ENCODE measurements at regions not wholly inside any gene's neighbourhood (a gene's known extent, or its start where the extent isn't known, plus 50 kb on each side); places are given as distances from the start of the nearest gene placed in this dataset.
"Not testable (repeated sequence)": the region's sequence is repeated elsewhere in the genome, so short reads cannot be mapped to it uniquely, and the experiment has no call there.

- DNase-seq (ENCODE audit: low spot score) = no peak
Observed at GRCh38 chr4:66929748-66930147, 615.6 kb downstream of the CENPC start.

GRCh38 chr4:66928881-66929280 is 616.4 kb downstream of the CENPC start:
- DNase-seq (ENCODE audit: low spot score) = not testable (repeated sequence)

DNA sequence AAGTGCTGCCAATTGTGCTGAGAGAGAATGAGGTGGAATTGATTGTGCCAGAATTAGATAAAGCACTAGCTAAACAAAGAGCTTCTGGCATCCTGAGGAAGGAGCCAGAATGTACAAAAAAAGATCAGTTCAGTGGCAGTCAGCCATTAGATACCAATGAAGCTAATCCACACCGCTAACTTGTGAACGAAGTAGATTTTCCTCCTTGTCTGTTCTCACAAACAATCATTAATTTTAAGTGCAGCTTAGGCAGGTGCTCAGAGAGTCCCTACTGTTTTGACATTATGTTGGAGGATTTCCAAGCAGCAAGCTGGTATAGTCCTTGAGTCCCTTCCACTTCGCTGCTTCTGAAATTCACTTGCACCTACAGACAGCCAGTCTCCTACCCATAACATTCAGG is 617.4 kb downstream of the CENPC start:
- no peak for DNase-seq (ENCODE audit: low spot score)

- DNase-seq (ENCODE audit: low spot score) = no peak
Observed at GRCh38 chr4:66926687-66927086, 618.6 kb downstream of the CENPC start.

GRCh38 chr4:66923081-66923865 is 622.0 kb downstream of the CENPC start:
- no peak for DNase-seq (ENCODE audit: low spot score)

DNA sequence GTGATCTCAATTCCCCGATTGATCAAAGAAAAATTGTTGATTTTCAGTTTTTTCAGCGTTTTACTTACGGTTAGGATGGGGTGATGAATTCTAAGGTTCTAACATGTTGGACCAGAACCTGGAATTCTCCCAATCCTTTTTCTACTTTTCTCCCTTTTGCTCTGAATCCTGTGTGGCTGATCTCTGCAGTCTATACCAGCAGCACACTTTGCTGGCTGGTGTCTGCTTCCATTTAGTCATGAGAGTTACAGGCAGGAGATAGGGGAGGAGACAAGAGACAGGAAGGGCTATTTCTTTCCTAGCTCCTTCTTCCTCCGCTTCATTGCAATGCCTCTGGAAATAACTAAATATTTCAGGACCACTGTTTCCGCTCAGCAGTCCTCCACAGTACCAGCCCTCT is 623.9 kb downstream of the CENPC start:
- DNase-seq (ENCODE audit: low spot score) = no peak

DNA sequence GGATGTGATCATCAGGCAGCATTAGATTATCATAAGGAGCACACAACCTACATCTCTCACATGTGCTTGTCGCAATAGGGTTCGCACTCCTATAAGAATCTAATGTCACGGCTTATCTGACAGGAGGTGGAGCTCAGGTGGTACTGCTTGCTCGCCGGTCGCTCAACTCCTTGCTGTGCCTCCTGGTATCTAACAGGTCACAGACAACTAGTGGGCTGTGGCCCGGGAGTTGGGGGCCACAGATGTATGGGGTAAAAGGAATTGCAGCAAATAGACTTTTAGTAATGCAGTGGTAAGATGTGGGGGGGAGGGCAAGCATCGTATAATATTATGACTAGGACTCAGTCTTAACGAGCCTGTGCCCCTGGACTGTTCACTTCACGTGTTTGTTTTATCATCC is 624.8 kb downstream of the CENPC start:
- DNase-seq (ENCODE audit: low spot score) = no peak

- DNase-seq (ENCODE audit: low spot score) = no peak
Observed at GRCh38 chr4:66911880-66912279, 633.4 kb downstream of the CENPC start.

DNA sequence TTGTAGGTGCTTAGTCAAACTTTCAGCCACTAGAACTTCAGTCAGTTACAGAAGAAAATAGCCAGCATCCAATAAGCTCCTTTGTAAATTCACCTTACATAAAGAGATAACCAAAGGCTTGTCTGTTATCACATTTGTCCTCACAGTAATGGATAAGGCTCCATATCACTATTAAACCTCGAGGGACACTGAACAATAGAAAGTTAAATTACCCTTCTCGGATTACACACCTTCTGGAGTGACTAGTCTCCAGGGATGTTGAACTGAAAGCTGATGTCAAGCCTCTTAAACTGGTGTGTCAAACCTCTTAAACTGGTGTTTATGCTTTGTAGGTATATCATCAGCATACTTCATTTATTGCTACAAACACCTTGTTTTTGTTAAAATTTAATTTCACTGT is 639.0 kb downstream of the CENPC start:
- DNase-seq (ENCODE audit: low spot score) = peak; percentile 38

- DNase-seq (ENCODE audit: low spot score) = no peak
Observed at GRCh38 chr4:66899422-66900065, 645.8 kb downstream of the CENPC start.

GRCh38 chr4:66893807-66894206 is 651.5 kb downstream of the CENPC start:
- DNase-seq (ENCODE audit: low spot score) = no peak

GRCh38 chr4:66887061-66887460 is 658.2 kb downstream of the CENPC start:
- DNase-seq (ENCODE audit: low spot score) = no peak

- DNase-seq (ENCODE audit: low spot score) = no peak
Observed at GRCh38 chr4:66885501-66886165, 659.7 kb downstream of the CENPC start.

- no peak for DNase-seq (ENCODE audit: low spot score)
Observed at GRCh38 chr4:66876946-66877345, 668.4 kb downstream of the CENPC start.

DNA sequence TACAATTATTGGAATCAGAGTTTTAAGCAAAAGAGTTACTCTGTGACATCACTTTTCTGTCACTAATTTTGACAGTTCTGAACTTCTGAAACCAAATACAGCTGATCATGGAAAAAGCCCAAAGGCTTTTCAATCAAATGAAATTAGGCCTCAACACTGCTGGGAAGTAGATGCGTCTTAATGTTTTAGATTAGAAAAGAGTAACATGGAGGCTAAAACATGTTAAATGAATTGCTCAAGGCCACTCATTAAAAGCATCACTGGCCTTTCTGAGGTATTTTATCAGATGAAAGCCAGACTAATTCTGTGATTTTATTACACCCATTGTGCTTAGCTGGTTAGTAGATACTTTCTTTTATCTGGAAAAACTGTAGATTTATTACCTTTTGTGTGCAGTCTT is 672.6 kb downstream of the CENPC start:
- DNase-seq (ENCODE audit: low spot score) = no peak

DNA sequence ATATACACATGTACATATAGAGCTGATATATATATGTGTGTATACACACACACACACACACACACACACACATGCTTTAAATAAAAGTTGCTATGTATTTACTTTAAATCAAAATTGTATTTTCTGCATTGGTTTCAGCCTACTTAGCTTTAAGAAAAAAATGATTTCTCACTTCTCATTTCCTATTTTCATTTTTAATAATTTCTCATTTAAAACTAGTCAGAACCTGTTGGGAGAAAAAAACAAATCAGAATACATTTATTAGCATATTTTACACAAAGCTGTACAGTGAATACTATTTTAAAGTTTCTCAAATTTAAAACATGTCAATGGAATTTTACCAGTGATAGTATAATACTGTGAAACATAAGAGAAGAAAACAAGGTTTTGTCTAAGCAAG is 681.8 kb downstream of the CENPC start:
- DNase-seq (ENCODE audit: low spot score) = no peak

DNA sequence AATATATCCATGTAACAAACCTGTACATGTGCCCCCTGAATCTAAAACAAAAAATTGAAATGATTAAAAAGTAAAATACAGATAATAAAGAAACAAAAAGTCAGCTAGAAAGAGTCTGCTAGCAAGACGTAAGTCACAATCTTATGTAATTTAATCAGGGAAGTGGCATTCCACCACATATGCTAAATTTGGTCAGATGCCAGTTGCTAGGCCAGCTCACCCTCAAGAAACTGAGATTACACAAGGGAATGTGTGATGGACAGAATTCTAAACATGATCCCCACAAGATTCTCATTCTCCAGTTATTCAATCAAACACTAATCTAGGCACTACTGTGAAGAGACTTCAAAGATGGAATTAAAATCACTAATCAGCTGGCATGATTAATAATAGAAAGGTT is 689.3 kb downstream of the CENPC start:
- DNase-seq (ENCODE audit: low spot score) = no peak

DNA sequence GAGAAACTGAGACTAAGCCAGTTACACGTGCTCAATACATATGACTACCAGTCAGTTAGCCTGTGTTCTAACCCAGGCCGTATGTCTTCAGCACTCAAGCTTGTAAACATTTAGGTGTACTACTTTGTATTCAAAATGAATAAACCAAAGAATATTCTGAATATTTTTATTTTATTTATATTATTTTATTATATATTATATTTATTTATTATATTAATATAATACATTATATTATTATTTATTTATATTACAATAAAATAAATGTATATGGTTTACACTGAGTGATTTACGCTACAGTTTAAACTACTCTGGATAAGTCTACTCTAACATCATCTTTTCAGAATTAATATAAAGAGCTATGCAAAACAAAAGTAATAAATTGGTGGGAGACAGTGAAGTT is 691.5 kb downstream of the CENPC start:
- DNase-seq (ENCODE audit: low spot score) = no peak

DNA sequence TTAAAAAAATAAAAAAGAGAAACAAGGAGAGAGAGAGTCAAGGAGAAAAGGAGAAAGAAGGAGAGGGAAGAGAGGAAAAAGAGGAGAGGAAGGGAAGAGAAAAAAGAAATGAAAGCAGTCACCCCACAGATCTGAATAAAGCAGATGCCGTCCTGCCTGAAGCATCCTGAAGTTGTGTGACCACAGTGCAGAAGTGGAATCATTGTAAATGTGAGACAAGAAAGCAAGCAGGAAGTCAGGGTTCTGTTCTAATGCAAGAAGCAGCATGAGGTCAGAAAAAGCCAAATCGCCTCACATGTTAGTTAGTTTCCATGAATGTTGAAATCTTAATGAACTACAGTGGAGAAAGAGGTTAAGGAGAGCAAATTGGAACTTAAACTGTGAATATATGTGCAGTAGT is 692.5 kb downstream of the CENPC start:
- DNase-seq (ENCODE audit: low spot score) = no peak

DNA sequence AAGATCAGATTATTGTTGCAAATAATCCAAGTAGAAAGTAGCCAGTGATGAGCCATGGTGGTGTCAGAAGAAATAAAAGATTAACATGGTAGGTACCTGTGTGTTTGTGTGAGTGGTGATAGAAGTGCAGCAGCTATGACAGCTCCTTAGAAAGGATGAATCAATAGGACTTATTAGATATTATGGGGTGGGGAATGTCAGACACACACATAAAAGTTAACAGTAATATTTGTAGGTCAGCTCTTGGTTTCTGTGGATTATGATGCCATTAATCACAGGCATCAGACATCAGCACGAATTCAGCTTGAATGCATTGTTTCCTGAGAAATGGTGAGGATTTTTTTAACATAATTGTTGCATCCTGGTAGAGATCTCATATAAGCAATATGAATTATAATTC is 695.7 kb downstream of the CENPC start:
- no peak for DNase-seq (ENCODE audit: low spot score)

GRCh38 chr4:66842724-66843088 is 702.6 kb downstream of the CENPC start:
- DNase-seq (ENCODE audit: low spot score) = no peak

GRCh38 chr4:66842026-66842723 is 703.1 kb downstream of the CENPC start:
- no peak for DNase-seq (ENCODE audit: low spot score)

GRCh38 chr4:66840178-66840577 is 705.1 kb downstream of the CENPC start:
- DNase-seq (ENCODE audit: low spot score) = no peak
